ENCODE measurements at regions not wholly inside any gene's neighbourhood (a gene's known extent, or its start where the extent isn't known, plus 50 kb on each side); places are given as distances from the start of the nearest gene placed in this dataset.
A peak's percentile ranks its signal among the peaks of the same experiment; 100 is the strongest.
"Not testable (repeated sequence)": the region's sequence is repeated elsewhere in the genome, so short reads cannot be mapped to it uniquely, and the experiment has no call there.

DNA sequence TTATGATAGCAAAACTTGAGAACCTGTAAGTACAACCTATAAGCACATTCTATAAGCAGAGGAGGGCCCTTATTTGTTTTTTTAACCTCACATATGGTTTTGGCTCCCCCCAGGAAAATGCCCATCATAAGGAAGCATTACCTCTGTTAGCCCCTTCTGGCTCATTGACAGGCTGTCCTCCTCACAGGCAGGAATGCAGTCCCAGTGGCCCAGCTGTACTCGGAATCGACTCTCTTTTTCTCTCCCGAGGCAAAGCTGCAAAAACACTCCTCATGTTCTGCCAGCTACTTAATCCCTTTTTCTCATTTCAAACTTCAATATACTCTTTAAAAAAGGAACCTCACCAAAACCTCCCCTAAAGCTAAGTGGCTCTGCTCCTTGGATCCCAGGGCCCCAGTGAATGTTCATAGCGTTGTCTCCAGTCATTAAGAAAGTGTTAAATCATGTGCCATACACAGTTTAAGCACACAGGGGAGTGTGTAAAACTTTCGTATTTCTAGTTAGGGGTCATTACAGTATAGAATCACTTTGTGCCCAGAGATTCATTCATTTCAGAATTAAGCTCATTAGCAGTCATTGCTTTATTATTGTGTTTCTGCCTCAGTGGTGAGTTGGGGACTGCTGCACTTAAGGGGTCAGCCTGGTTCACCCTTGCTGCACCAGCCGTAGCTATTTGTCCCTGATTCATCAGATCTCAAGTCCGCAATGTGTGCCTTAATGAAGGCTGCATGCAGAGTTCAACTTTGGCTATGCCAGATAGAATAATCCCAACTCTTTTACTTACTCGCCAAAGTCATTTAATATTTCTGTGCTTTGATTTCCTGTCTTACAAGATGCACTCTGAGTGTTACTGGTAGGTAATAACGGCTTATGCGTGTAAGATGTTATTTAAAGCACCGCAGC is 57.6 kb downstream of the JRKL start:
- no peak for DNase-seq

DNA sequence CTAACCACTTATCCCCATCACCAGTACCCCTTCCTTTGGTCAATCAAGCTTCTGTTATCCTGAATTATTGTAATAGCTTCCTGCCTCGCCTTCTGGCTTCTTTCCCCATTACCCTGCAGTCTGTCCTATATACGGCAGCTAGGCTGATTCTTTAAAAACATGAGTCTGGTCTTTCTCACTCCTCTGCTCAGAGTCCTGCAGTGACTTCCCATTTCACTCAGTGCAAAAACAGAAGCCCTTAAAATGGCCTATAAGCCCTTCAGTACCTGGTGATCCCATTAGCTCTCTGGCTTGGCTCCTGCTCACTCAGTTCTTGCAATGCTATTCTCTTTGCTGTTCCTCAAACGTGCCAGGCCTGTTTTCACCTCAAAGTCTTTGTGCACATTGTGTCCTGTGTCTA is 58.4 kb downstream of the JRKL start:
- DNase-seq = no peak

DNA sequence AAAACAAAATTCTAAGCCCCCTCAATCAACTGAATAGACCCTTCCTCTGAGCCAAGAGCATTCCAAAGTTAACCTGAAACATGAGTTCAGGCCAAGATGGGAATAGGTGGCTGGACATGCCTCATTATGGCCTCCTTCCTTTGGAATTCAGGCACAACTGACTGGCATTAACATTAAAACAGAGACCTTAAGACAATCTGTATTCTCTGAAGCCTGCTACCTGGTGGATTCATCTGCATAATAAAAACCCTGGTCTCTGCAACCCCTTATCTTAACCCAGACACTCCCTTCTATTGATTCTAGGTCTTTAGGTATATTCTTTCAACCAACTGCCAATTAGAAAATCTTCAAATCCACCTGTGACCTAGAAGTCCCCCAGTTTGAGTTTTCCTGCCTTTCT is 66.3 kb downstream of the JRKL start:
- no peak for DNase-seq

DNA sequence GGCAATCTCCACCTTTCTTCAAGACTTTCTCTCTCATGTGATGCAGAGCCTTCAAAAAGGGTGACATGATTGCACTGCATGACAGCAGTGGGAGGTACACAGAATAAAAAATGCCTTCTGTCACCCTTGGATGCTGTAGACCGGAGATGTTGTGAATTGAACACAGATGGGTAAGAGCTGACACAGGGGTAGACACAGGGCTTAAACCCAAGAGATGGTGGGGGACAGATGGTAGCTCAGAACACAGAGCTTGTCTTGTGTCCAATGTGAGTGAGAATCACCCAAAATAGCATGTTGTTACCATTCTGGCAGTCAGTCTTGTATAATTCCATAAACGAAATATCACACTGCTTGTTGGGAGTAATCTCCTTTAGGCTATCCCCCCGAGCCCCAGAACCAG is 69.9 kb downstream of the JRKL start:
- no peak for DNase-seq

DNA sequence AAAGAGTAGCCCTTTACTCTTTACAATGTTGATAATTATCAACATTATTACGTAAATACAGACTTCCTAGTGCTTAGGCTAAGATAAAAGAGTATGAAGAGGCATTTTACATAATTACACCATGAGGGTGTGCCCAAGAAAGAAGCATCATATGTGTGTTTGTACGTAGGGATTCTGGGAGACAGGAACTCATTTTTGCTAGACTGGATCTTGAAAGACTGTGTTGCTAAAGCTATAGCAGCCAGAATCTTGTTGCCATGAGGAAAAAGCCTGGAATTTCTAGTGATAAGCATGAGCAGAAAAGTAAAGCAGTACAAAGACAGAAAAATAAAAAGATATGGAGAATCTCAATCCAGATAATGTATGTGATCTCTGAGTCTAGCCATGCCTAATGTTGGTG is 72.1 kb downstream of the JRKL start:
- DNase-seq = no peak

DNA sequence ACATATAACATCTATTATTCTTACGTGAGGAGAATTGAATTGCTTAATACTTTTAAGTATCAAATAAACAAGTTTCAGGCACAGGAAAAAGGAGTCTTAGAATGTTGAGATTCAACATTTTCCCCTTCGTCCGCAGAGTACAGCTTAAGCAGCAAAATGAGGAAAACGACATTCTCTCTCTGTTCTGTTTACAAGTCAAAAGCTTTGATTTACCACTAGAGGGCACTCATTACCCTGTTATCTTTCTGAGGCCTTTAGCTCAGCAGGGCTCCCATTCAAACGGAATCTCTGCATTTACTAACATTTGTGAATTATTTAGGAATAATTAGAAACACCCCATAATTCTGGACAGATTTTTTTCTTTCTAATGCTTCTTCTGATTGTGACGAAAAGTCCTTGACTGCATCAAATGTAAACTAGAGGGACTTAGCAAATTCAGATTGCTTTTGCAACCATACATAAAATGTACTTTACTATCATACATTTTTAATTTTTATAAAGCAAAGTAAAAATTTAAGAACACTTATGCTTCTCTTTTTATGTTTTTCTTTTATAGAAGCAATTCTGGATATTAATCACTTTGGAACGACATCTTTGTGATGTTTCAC is 75.0 kb downstream of the JRKL start:
- DNase-seq = peak; percentile 73

DNA sequence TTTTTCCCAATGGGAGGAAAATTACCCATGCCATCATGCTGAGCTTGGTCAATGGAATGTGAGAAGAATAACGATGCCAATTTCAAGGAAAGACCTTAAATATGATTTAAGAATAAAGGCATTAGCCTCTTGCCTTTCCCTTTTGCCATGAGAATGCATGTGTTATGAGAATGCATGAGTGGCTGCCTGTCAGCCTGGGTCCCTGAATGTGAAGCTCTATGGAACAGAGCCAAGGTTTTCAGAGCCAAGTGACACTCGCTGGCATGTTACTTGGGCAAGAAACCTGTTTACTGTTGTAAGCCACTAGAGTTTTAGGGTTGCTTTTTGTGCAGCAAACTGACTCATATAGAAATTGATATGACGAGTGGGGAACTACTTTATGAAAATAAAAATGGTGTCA is 75.7 kb downstream of the JRKL start:
- DNase-seq = peak; percentile 3

DNA sequence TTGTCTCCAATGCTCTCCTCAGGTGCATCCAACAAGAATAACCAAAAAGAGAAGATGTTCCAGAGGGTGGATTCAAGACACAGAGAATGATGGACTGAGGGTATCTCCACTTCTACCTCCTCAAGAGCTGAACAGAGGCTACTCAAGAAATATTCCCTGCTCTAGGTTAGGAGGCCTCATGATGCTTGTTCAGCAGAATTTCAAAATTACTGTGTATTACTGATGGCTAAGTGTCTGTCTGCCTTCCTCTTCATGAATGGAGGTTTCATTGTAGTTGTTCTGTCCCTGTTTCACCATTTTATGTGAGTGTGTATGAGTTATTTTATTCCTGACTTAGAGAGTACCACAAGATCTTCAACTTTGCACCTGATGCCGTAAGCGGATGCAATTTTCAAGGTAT is 76.8 kb downstream of the JRKL start:
- DNase-seq = no peak

DNA sequence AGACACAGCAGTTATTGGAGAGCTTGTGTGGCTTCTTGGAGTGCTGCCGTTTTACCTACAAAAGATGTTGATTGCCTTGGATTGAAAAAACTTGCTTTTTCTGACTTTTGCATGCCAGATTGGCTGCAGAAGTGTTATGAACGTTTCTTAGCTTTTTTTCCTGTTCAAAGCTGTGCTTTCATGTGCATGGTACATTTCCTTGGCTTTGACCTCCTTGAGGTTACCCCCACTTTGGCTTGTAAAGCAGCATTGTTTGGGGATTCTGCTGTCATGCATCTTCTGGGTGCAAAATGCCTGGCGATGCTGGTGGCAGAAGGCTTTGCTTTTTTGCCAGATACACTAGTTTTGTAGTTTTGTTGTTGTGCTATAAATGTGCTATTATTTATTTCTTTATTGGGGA is 80.0 kb downstream of the JRKL start:
- no peak for DNase-seq

DNA sequence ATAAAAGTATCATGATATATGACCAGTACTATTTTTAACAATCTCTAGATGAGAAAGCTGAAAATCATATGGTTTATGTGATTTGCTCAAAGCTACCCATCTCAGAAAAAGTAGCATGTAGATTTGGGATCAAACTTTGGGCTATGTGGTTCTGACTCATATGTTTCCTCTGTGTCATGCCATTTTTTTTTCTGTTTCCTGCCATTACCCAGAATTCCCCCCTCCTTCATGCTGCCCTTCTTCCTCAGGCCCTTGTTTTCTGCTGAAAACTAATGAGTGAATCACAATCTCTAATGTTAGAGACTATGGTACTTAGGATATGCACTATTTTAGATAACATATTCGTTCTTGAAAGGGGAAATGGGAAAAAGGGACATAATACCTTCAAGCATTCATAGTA is 80.7 kb downstream of the JRKL start:
- DNase-seq = no peak

DNA sequence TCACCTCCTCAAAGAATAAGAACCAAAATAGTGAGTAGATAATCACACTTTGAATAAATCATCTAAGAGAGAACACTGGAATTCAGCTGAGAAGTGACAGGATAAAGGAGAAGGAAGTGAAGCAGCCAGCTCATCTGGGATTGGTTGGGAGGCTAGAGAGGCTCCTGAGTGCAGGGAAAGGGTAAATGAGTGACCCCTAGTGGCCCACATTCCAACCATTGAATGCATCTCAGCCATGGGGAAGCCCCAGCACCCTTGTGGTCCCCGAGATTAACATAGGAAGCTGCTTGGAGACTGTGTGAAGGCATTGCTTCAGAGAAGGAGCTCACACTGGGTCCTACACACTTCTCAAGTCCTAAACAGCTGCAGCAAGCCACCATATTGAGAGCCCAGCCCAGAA is 82.3 kb downstream of the JRKL start:
- DNase-seq = no peak

DNA sequence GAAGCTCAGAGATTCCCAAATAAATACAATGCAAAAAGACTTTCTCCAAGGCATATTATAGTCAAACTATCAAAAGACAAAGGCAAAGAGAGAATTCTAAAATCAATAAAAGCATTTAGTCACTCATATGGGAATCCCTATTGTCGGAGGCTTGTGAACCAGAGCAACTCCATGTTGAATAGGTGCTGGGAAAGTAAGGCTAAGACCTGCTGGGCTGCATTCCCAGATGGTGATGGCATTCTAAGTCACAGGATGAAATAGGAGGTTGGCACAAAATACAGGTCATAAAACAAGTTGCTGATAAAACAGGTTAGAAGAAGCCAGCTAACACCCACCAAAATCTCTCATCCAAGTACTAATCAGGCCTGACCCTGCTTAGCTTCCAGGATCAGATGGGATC is 84.5 kb downstream of the JRKL start:
- no peak for DNase-seq

DNA sequence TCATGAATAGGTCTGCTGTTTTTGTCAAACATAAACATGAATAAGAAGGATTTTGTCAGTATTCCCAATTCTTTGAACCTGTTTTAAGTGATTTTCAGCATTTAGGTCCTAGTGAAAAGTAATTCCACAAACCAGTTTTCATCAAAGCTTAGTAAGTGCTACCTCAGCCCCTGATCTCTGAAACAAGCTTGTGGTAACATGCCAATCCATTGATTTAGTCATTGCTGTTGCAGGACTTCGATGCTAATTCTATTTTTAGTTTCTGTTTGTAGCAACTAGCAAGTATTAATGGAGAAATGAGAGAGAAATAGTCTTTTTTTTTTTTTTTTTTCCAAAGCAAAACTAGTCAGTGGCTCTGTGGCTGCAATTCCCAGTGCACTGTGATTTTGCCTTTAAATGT is 91.4 kb downstream of the JRKL start:
- DNase-seq = no peak

DNA sequence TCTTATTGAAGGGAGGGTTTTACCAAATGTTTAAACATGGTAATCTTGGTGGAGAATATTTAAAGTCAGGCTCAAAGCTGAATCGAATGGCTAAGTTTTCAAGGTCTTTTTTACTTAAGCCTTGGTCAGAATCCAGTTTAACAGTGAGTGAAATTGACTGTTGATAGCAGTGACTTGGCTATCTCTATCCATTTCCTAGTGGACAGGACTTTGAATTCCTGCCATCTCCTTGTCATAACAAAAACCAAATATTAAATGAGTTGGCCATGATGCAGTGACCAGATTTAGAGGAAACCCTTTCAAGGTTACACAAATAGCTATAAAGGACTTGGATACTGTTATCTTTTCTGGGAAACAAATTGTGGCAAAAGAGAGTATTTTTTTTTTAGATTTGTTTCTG is 92.0 kb downstream of the JRKL start:
- DNase-seq = no peak

DNA sequence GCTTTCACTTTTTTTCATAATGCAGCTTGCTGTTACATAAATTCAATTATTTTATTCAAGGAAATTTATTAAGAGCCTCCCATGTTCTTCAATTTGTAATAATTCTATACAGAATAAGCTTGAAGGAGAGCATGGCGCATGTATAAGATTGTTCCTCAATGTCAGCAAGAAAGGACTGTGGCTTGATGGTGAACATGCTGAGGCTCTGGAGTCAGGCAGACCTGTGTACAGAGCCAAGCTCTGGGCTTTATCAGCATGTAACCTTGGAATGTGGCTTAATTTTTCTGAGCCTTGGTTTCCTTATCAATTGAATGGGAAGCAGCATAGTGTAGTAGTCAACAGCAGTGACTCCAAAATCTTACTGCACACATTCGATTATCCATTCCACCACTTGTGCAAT is 92.4 kb downstream of the JRKL start:
- no peak for DNase-seq

DNA sequence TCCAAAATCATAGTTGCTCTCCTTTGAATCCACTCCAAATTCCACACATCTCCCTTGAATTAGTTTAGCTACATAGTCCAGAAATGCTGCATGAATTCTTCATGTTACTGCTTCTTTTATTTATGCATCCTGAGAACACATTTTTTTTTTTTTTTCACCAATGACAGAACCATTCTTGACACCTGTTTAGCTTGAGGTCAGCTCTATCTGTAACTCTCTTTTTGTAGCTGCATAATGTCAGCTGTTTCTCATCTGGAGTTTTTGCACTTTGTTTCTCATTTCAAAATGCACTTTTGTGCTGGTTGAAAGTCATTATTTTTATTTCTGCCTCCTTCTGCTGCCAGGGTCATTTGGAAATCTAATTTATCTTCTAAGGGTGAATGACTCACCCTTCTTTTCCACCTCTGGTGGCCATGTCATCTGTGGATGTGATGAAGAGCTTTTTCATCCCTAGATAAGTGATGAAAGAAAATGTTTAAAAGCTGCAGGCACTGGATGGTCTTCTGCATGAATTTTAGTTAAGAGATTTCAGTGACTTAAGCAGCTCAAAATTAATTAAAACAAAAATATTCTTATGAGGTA is 93.7 kb downstream of the JRKL start:
- no peak for DNase-seq

DNA sequence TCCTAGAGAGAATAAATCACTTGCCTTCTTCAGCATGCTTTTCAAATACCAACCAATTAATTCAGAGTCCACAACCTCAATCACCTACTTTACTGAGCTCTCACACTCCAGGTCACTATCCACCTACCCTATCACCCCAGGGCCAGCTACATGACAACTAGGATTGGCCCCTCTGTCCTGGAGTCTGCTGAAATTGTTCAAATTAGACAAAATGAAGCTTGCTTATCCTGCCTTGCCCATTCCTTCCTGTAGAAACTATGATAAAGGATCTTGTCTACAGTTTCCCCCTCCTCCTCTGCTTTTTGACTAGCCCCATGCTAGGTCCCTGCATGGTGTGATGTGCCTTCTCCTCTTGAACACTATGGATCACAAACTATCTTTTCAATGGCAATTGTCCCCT is 94.5 kb downstream of the JRKL start:
- DNase-seq = no peak

DNA sequence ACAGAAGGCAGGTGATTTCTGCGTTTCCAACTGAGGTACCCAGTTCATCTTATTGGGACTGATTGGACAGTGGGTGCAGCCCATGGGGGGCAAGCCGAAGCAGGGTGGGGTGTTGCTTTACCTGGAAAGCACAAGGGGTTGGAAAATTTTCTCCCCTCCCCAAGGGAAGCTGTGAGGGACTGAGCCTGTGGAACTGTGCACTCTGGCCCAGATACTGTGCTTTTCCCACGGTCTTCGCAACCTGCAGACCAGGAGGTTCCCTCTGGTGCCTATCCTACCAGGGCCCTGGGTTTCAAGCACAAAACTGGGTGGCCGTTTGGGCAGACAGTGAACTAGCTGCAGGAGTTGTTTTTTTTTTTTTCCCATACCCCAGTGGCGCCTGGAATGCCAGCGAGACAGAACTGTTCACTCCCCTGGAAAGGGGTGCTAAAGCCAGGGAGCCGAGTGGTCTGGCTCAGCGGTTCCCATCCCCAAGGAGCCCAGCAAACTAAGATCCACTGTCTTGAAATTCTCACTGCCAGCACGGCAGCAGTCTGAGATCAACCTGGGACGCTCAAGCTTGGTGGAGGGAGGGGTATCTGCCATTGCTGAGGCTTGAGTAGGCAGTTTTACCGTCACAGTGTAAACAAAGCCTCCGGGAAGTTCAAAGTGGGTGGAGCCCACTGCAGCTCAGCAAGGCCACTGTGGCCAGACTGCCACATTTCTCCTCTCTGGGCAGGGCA is 97.2 kb downstream of the JRKL start:
- no peak for DNase-seq

DNA sequence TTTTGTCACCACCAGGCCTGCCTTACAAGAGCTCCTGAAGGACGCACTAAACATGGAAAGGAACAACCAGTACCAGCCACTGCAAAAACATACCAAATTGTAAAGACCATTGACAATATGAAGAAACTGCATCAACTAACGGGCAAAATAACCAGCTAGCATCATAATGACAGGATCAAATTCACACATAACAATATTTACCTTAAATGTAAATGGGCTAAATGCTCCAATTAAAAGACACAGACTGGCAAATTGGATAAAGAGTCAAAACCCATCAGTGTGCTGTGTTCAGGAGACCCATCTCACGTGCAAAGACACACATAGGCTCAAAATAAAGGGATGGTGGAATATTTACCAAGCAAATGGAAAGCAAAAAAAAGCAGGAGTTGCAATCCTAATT is 99.1 kb downstream of the JRKL start:
- not testable (repeated sequence) for DNase-seq

DNA sequence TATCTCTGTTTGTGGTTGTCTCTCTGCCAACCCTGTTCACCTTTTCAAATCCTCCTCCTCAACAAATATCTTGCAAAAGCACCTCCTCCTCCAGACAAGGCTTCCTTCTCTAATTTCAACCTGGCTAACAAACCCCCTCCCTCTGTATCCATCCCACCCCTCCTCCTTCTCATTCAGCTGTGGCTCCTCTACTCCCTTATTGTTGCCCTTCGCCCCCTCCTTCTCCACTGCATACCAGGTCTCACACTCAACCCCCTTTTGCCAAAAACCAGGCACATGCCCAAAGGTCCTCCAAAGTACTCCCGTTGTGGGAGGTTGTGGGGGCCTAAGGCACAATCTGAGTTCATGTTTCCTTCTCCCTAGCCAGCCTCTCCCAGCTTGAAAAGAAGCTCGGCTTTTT is 110.6 kb downstream of the JRKL start:
- no peak for DNase-seq

DNA sequence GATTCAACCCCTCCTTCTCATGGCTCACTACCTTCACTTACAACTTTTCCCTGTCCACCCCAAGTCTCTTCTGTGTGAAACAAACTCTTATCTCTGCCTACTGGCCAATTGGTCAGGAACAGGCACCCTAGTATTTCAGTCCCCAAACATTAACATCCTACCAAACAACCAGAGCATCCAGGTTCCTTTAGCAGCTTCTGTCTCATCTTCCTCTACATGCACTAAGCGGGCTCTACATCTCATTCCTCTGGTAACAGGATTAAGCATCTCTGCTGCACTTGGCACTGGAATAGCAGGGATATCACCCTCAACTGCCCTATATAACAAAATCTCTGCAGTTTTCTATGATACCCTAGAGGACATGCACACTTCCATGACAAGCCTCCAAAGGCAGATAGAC is 116.2 kb downstream of the JRKL start:
- no peak for DNase-seq

DNA sequence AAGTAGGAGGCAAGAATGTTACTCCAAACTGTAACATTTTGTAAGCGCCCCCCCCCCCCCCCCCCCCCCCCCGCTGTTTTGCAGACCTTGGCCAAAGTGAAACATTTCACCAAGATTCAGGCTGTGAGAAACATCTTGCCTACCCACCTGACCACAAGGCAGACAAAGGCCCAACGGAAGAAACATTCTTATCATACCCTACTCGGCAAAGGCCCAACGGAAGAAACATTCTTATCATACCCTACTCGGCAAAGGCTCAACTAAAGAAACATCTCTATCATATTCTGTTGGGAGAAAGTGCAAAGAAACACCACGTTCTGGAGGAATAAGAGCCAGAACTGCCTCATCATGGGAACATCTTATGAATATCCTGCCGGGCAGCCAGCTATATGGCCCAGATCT is 117.1 kb downstream of the JRKL start:
- DNase-seq = no peak

DNA sequence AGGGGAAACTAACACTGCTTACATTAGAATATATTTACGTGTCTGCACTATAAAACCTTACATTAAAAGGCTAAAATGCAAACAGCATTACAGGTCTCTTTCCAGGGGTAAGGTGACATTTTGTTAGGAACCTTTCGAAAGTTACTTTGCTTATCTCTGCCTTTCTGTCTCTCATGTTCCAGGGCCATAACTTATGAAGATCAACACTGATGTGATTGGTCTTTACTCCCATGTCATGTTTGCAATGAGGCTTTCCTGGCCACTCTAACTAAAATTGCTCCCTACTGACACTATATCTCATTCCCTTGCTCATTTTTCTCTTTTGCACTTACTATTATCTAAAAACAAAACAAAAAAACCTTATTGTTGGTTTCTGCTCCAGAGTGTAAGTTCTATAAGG is 119.0 kb downstream of the JRKL start:
- no peak for DNase-seq

DNA sequence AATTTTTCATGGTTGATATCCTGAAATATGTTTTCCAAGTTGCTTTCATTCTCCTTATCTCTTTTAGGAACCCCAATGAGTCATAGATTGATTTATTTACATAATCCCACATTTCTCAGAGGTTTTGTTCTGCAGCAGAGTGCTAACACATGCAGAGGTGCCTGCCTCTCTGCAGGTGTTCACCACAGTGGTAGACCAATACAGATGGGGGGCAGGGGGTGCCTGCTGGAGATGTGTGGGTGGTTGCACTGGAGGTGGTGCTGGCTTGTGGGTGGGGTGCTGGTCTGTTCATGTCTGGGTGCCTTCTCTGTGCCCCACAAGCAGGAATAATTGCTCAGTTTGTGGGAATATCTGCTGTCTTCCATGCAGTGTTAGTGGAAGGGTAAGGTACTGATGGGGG is 131.1 kb downstream of the JRKL start:
- DNase-seq = no peak
